ENCODE measurements at regions not wholly inside any gene's neighbourhood (a gene's known extent, or its start where the extent isn't known, plus 50 kb on each side); places are given as distances from the start of the nearest gene placed in this dataset.

DNA sequence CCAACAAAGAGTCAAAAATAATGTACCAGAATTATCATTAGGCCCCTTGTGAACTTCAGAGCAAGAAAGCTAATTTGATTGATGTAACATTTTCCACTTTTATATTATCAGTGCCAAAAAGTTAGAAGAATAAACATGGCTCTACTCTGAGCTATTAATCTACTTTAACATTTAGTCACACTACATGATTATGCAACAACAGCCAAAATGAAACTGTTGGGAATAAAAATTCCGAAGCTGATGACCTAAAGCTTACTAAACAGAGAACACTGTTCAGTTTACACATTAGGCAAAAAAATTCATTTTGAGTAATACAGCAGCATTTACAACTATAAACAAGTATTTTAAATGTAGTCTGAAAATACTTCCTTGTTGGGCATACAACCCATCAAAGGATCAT, 1134.1 kb downstream of the EPHA3 start:
- DNase-seq, result no peak

- DNase-seq, result no peak
Observed at GRCh38 chr3:90253131-90253530, 1145.7 kb downstream of the EPHA3 start.

GRCh38 chr3:90261481-90262433, 1154.3 kb downstream of the EPHA3 start:
- DNase-seq, result no peak

Measured in NCI-H446 (cell line).